Testis (tissue), 2 donors: ENCODE measurements at regions not wholly inside any gene's neighbourhood (a gene's known extent, or its start where the extent isn't known, plus 50 kb on each side); places are given as distances from the start of the nearest gene placed in this dataset.

Source experiments
- DNase-seq: peaks from one replicate; pipeline ENCODE4 v3.0.0-alpha.2; 2019
- H3K27ac ChIP-seq, 2 donors: fragments of 200-600 bp; sonication (generic); one replicate each; pipeline ENCODE4 v1.5.1; 2019
- H3K27me3 ChIP-seq: fragments of 200-600 bp; sonication (generic); one replicate; pipeline ENCODE4 v1.5.1; 2019
- H3K36me3 ChIP-seq: fragments of 200-600 bp; sonication (generic); one replicate; pipeline ENCODE4 v1.5.1; 2017; ENCODE audit warnings: low read depth; ENCODE audit errors: missing control alignments
- H3K4me1 ChIP-seq: fragments of 200-600 bp; sonication (generic); one replicate; pipeline ENCODE4 v1.5.1; 2019
- H3K4me3 ChIP-seq, 2 donors: fragments of 200-600 bp; sonication (generic); one replicate each; pipeline ENCODE4 v1.5.1; 2017 to 2019
- H3K9me3 ChIP-seq: fragments of 200-600 bp; sonication (generic); one replicate; pipeline ENCODE4 v1.5.1; 2017
- CTCF ChIP-seq, 3 experiments: fragments of 450-650 bp in 2 of 3; fragments of 200-600 bp in 1 of 3; sonication (generic) in 1 of 3; IDR thresholded peaks; one replicate each; pipeline ENCODE4 v1.5.1; 2016 to 2019; ENCODE audit warnings: antibody characterized with exemption in 3 of 3, mild to moderate bottlenecking in 2 of 3, moderate library complexity in 1 of 3
- POLR2A ChIP-seq: fragments of 450-650 bp; IDR thresholded peaks from one replicate; pipeline ENCODE4 v1.6.1; 2017; ENCODE audit warnings: antibody characterized with exemption, mild to moderate bottlenecking, moderate library complexity
- WGBS, 2 donors: methylation state at CpG; one replicate each; pipeline ENCODE4 v1.1.5; 2018; 5-methylcytosine and 5-hydroxymethylcytosine counted together
- intact Hi-C: fragments of 100-400 bp; cut with DNase I; formaldehyde crosslinking; loops from one replicate; pipeline ENCODE4 v1.15.1; 2023; ENCODE audit warnings: low total_unique reads

- TF ChIP-seq POLR2A (no peak), CTCF (IDR thresholded peaks at IDR 0.05) (no peak)
- intact Hi-C loops: no loop called here
- no peak overlapping the region for H3K27ac ChIP-seq
- H3K27me3 ChIP-seq: no peaks in the 10 kb centered on the region
- no peaks in the 10 kb centered on the region for H3K36me3 ChIP-seq
- no peaks in the 10 kb centered on the region for H3K4me1 ChIP-seq
- 89 to 93% methylated on average over 4 of the region's 4 CpGs for WGBS, 2 donors
- H3K4me3 ChIP-seq: no peak overlapping the region
- DNase-seq: no peak
- no peaks in the 10 kb centered on the region for H3K9me3 ChIP-seq
Measured at GRCh38 chr1:30598571-30599114, 124.7 kb downstream of the MATN1 start.

GRCh38 chr1:30597711-30598110 is 125.7 kb downstream of the MATN1 start:
- H3K36me3 ChIP-seq: no peaks in the 10 kb centered on the region
- no peak overlapping the region for H3K4me3 ChIP-seq
- no peaks in the 10 kb centered on the region for H3K4me1 ChIP-seq
- H3K27ac ChIP-seq: no peak overlapping the region
- DNase-seq: no peak
- no peak for TF ChIP-seq POLR2A
- no peak for TF ChIP-seq CTCF (IDR thresholded peaks at IDR 0.05)
- no peaks in the 10 kb centered on the region for H3K9me3 ChIP-seq
- no peaks in the 10 kb centered on the region for H3K27me3 ChIP-seq
- intact Hi-C loops: no loop called here
- WGBS, 2 donors: 67 to 75% methylated on average over 6 of the region's 6 CpGs

- WGBS, 2 donors: 53 to 81% methylated on average over 5 to 6 of the region's 6 CpGs
- no peak for TF ChIP-seq CTCF (IDR thresholded peaks at IDR 0.05)
- TF ChIP-seq POLR2A: no peak
- no peaks in the 10 kb centered on the region for H3K27me3 ChIP-seq
- no peaks in the 10 kb centered on the region for H3K9me3 ChIP-seq
- no peaks in the 10 kb centered on the region for H3K4me1 ChIP-seq
- intact Hi-C loops: no loop called here
- no peak overlapping the region for H3K27ac ChIP-seq
- H3K4me3 ChIP-seq: no peak overlapping the region
- no peak for DNase-seq
- H3K36me3 ChIP-seq: no peaks in the 10 kb centered on the region
Measured at GRCh38 chr1:30596891-30597290, 126.5 kb downstream of the MATN1 start.

GRCh38 chr1:30596470-30596869 is 126.9 kb downstream of the MATN1 start:
- Histone ChIP-seq H3K4me3 (no peak overlapping the region), H3K27ac (no peak overlapping the region), H3K4me1 (no peaks in the 10 kb centered on the region), H3K9me3 (no peaks in the 10 kb centered on the region), H3K36me3 (no peaks in the 10 kb centered on the region), H3K27me3 (no peaks in the 10 kb centered on the region)
- 25 to 45% methylated on average over 1 of the region's 1 CpG for WGBS, 2 donors
- intact Hi-C loops: no loop called here
- TF ChIP-seq CTCF (IDR thresholded peaks at IDR 0.05) (no peak), POLR2A (no peak)
- no peak for DNase-seq

- no peaks in the 10 kb centered on the region for H3K4me1 ChIP-seq
- DNase-seq: no peak
- 61 to 69% methylated on average over 5 of the region's 5 CpGs for WGBS, 2 donors
Measured at GRCh38 chr1:30589083-30589482, 134.3 kb downstream of the MATN1 start.

More at GRCh38 chr1:30589083-30589482, 134.3 kb downstream of the MATN1 start:
- no peak overlapping the region for H3K4me3 ChIP-seq
- intact Hi-C loops: no loop called here
- H3K36me3 ChIP-seq: no peaks in the 10 kb centered on the region
- H3K27ac ChIP-seq: no peak overlapping the region
- no peaks in the 10 kb centered on the region for H3K9me3 ChIP-seq
- TF ChIP-seq CTCF (IDR thresholded peaks at IDR 0.05) (no peak), POLR2A (no peak)
- no peaks in the 10 kb centered on the region for H3K27me3 ChIP-seq
